GM12873 (cell line): ENCODE measurements at regions not wholly inside any gene's neighbourhood (a gene's known extent, or its start where the extent isn't known, plus 50 kb on each side); places are given as distances from the start of the nearest gene placed in this dataset.

Experiments
- CTCF ChIP-seq: IDR thresholded peaks from 2 replicates; pipeline ENCODE4 v1.5.1; 2012; ENCODE audit warnings: low read depth, mild to moderate bottlenecking, moderate library complexity, low read length, control low read depth; ENCODE audit not compliant: insufficient read depth; ENCODE audit errors: missing control alignments

- TF ChIP-seq CTCF, result no peak
Measured at GRCh38 chr13:99043831-99044231, 66.0 kb upstream of the DOCK9 start.

- TF ChIP-seq CTCF, result no peak
Measured at GRCh38 chr13:99044764-99045163, 66.9 kb upstream of the DOCK9 start.

DNA sequence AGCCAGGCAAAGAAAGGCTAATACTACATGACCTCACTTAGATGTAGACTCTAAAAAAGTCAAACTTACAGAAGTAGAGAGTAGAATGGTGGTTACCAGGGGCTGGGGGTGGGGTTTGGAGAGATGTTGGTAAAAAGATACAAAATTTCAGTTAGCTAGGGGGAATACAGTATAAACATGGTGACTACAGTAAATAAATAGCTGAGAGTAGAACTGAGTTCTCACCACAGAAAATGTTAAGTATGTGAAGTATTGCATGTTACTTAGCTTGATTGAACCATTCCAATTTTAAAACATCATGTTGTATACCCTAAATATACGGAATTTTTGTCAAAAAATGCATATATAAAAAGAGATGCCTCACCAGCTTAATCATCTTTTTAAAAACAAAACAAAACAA lies 67.5 kb upstream of the DOCK9 start:
- TF ChIP-seq CTCF, result no peak

DNA sequence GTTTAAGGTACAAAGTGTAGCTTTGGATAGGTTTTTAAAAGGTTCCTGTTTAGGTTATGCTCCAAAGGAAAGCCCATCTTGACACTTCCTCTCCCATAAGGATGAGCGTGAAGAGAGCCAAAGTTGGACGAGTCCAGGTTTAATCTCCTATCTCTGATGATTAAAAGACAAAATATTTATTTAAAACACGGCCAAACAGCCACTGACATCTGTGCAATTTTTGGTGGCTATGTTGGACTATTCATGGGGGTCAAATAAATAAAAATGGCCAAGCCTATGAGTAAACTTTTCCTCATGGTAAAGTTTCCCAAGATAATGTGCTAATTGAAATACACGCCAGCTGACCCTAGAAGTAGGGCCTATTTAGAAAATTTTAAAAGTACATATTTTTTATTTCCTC lies 69.0 kb upstream of the DOCK9 start:
- TF ChIP-seq CTCF, result no peak

- TF ChIP-seq CTCF, result no peak
Measured at GRCh38 chr13:99050983-99051488, 73.2 kb upstream of the DOCK9 start.

DNA sequence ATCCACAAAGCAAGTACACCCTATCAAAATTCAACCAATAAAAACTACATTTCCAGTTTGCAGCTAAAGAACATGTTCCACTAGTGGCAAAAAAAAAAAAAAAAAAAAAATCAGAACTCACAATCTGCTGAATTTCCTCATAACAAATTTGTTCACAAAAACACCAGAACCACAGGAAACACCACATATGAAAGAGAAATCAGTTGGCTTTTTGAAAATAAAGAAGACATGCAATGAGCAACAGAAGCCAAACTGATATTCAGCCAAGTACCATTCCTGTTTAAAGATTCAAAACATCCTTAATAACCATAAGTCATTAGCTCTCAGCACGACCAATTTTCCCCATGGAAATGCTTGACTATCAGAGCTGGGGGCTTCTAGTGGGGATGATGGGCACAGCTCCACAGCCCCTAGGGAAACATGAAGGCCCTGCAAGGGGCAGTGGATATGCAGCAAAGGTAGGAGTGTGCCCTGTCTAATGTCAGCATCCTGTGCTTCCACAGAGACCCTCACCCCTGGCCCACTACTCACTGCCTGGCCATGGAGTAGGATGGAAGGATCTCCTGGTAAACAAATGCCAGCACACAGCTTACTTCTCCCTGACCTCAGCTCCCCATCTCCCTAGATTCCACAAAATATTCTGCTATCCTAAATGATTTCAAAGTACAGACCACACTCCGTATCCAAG lies 74.0 kb upstream of the DOCK9 start:
- TF ChIP-seq CTCF, result no peak

DNA sequence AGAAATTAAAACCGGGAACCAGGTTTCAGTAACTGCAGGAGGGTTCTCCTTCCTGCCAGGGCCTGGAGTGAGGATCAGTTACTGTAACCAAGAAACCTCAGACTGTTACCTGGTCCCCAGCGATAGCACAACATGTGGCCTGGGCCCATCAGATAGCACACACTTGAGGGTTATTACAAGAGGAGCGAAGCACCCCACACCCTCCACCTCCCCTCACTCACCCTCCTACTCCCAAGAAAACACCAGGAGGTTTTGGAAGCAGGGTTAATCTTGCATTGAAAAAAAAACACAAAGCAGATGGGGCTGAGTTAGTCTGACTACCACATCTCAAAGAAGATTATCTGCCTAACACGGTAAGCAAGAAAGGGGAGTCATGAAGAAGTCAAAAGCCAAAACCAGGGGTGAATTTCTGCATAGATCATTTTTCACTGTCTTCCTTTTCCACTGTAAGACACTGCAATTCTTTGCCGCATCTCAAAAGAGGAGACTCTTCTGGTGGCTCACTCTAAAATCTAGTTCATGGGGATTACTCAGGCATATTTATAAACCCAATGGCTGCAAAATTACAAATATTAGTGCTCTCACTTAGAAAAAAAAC lies 75.9 kb upstream of the DOCK9 start:
- no peak for TF ChIP-seq CTCF
